ENCODE measurements at regions not wholly inside any gene's neighbourhood (a gene's known extent, or its start where the extent isn't known, plus 50 kb on each side); places are given as distances from the start of the nearest gene placed in this dataset.

DNA sequence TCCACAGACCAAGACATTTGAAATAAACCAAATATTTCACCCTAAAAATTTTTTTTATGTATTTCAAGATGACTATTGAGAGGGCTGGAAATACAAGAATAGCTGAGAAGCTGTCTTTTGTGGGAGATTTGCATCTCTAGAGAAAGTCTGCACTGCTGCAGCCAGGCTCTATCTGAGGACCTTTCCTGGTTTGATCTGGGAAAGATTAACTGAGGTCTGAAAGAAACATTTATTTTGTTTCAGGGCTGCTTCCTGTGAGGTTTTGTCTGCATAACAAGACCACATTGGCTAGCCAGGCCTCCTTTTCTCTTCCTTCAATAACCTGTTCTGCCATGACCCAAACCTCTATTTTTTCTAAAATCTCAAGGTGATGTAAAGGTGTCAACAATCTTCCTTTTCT is 117.5 kb upstream of the ARHGEF26 start:
- H3K23ac ChIP-seq (ENCODE audit: low read length), result no peak overlapping the region
- H3K9ac ChIP-seq (ENCODE audit: low read length), result no peak overlapping the region
- no peak overlapping the region for H2BK5ac ChIP-seq (ENCODE audit: low read depth, low read length, poor library complexity)
- DNase-seq, result no peak
- no peak overlapping the region for H3K14ac ChIP-seq (ENCODE audit: low read length)
- H3K27ac ChIP-seq (ENCODE audit: low read depth, low read length), result no peak overlapping the region
- H3K9me3 ChIP-seq (ENCODE audit: insufficient read depth, low read depth, low read length), result no peaks in the 10 kb centered on the region
- H3K36me3 ChIP-seq (ENCODE audit: control insufficient read depth in 1 of 2, insufficient read depth in 2 of 2, low read length in 2 of 2), result no peaks in the 10 kb centered on the region
- no peak overlapping the region for H2BK120ac ChIP-seq (ENCODE audit: insufficient read depth, low read length, poor library complexity)
- H3K4ac ChIP-seq (ENCODE audit: low read depth, low read length), result no peak overlapping the region
- no peak overlapping the region for H3K18ac ChIP-seq (ENCODE audit: low read length)
- H3K79me2 ChIP-seq (ENCODE audit: control insufficient read depth, insufficient read depth, low read length, poor library complexity), result no peaks in the 10 kb centered on the region
- H3K79me1 ChIP-seq (ENCODE audit: low read length), result no peaks in the 10 kb centered on the region
- H4K91ac ChIP-seq (ENCODE audit: low read depth, low read length), result no peak overlapping the region
- H3K27me3 ChIP-seq (ENCODE audit: insufficient read depth, low read length), result no peaks in the 10 kb centered on the region
- no peaks in the 10 kb centered on the region for H3K4me1 ChIP-seq (ENCODE audit: control insufficient read depth in 1 of 2, insufficient read depth in 2 of 2, low read length in 2 of 2)
- H2AFZ ChIP-seq (ENCODE audit: insufficient read depth, low read length, poor library complexity), result no peak overlapping the region
- no peak overlapping the region for H4K12ac ChIP-seq (ENCODE audit: low read depth, low read length)
- no peak overlapping the region for H2AK5ac ChIP-seq (ENCODE audit: low read length)
- H3K4me3 ChIP-seq (ENCODE audit: low read depth, low read length), result no peak overlapping the region
- H2BK12ac ChIP-seq (ENCODE audit: low read length), result no peak overlapping the region
- H4K8ac ChIP-seq (ENCODE audit: low read depth, low read length), result no peak overlapping the region
- no peak overlapping the region for H3K4me2 ChIP-seq (ENCODE audit: low read length)

DNA sequence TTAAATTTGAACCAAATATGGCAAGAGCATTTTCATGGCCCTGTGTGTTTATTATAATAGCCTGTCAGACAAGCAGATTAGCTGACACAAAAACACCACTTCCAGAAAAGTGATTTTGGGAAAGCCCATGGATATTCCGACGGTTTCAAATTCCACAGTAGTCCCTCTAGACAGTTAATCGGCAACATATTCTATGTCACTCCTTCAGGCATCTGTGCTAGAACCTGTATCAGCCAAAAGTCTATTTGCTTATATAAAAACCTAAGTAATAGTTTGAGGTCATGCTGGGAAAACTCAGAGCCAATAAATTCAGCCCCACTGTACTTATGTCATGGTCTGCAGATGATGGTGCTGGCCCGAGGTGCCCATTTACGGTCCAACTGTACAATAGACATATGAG is 110.2 kb upstream of the ARHGEF26 start:
- H2BK5ac ChIP-seq (ENCODE audit: low read depth, low read length, poor library complexity), result no peak overlapping the region
- H3K9me3 ChIP-seq (ENCODE audit: insufficient read depth, low read depth, low read length), result no peaks in the 10 kb centered on the region
- H3K18ac ChIP-seq (ENCODE audit: low read length), result no peak overlapping the region
- H2AK5ac ChIP-seq (ENCODE audit: low read length), result no peak overlapping the region
- no peak overlapping the region for H3K23ac ChIP-seq (ENCODE audit: low read length)
- no peak overlapping the region for H3K4me3 ChIP-seq (ENCODE audit: low read depth, low read length)
- H3K4me1 ChIP-seq (ENCODE audit: control insufficient read depth in 1 of 2, insufficient read depth in 2 of 2, low read length in 2 of 2), result no peaks in the 10 kb centered on the region
- H3K14ac ChIP-seq (ENCODE audit: low read length), result no peak overlapping the region
- no peaks in the 10 kb centered on the region for H3K79me2 ChIP-seq (ENCODE audit: control insufficient read depth, insufficient read depth, low read length, poor library complexity)
- WGBS (ENCODE audit: extremely low coverage, insufficient coverage, insufficient read length), result no CpG with 5 or more reads among the region's 5 CpGs
- no peak overlapping the region for H2AFZ ChIP-seq (ENCODE audit: insufficient read depth, low read length, poor library complexity)
- H4K12ac ChIP-seq (ENCODE audit: low read depth, low read length), result no peak overlapping the region
- H2BK12ac ChIP-seq (ENCODE audit: low read length), result no peak overlapping the region
- no peak overlapping the region for H3K4me2 ChIP-seq (ENCODE audit: low read length)
- H2BK120ac ChIP-seq (ENCODE audit: insufficient read depth, low read length, poor library complexity), result no peak overlapping the region
- H3K9ac ChIP-seq (ENCODE audit: low read length), result no peak overlapping the region
- H3K27ac ChIP-seq (ENCODE audit: low read depth, low read length), result no peak overlapping the region
- no peaks in the 10 kb centered on the region for H3K79me1 ChIP-seq (ENCODE audit: low read length)
- no peaks in the 10 kb centered on the region for H3K36me3 ChIP-seq (ENCODE audit: control insufficient read depth in 1 of 2, insufficient read depth in 2 of 2, low read length in 2 of 2)
- no peak overlapping the region for H3K4ac ChIP-seq (ENCODE audit: low read depth, low read length)
- H4K91ac ChIP-seq (ENCODE audit: low read depth, low read length), result no peak overlapping the region
- no peak overlapping the region for H4K8ac ChIP-seq (ENCODE audit: low read depth, low read length)
- no peak for DNase-seq
- no peaks in the 10 kb centered on the region for H3K27me3 ChIP-seq (ENCODE audit: insufficient read depth, low read length)

DNA sequence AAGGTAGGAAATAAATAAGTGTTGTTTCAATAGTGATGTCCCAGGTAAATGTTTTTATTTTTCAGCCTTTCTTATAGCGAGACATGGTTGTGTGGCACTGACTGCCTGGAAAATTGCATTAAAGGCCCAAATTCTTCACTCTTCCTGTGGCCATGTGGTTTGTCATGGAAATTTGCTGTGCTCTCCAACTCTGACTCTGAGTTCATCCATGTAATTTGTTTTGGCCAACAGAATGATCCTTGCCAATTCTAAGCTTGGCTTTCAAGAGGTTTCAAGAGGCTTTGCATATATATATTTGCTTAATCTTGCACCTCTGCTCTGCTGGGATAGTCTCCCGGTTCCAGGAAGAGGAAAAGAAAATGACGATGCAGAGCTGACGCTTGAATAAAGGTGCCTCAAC is 107.5 kb upstream of the ARHGEF26 start:
- H3K79me2 ChIP-seq (ENCODE audit: control insufficient read depth, insufficient read depth, low read length, poor library complexity), result no peaks in the 10 kb centered on the region
- H2BK5ac ChIP-seq (ENCODE audit: low read depth, low read length, poor library complexity), result no peak overlapping the region
- no peak overlapping the region for H3K9ac ChIP-seq (ENCODE audit: low read length)
- no peak overlapping the region for H3K23ac ChIP-seq (ENCODE audit: low read length)
- no peak overlapping the region for H3K14ac ChIP-seq (ENCODE audit: low read length)
- no peak overlapping the region for H3K27ac ChIP-seq (ENCODE audit: low read depth, low read length)
- no peak overlapping the region for H2BK120ac ChIP-seq (ENCODE audit: insufficient read depth, low read length, poor library complexity)
- no peaks in the 10 kb centered on the region for H3K27me3 ChIP-seq (ENCODE audit: insufficient read depth, low read length)
- no peak overlapping the region for H4K91ac ChIP-seq (ENCODE audit: low read depth, low read length)
- H3K4ac ChIP-seq (ENCODE audit: low read depth, low read length), result no peak overlapping the region
- H3K79me1 ChIP-seq (ENCODE audit: low read length), result no peaks in the 10 kb centered on the region
- no peak overlapping the region for H3K18ac ChIP-seq (ENCODE audit: low read length)
- H3K4me2 ChIP-seq (ENCODE audit: low read length), result no peak overlapping the region
- H3K36me3 ChIP-seq (ENCODE audit: control insufficient read depth in 1 of 2, insufficient read depth in 2 of 2, low read length in 2 of 2), result no peaks in the 10 kb centered on the region
- H2BK12ac ChIP-seq (ENCODE audit: low read length), result no peak overlapping the region
- H3K9me3 ChIP-seq (ENCODE audit: insufficient read depth, low read depth, low read length), result no peaks in the 10 kb centered on the region
- no peak overlapping the region for H2AK5ac ChIP-seq (ENCODE audit: low read length)
- no peak overlapping the region for H3K4me3 ChIP-seq (ENCODE audit: low read depth, low read length)
- no peaks in the 10 kb centered on the region for H3K4me1 ChIP-seq (ENCODE audit: control insufficient read depth in 1 of 2, insufficient read depth in 2 of 2, low read length in 2 of 2)
- no peak for DNase-seq
- no CpG with 5 or more reads among the region's 4 CpGs for WGBS (ENCODE audit: extremely low coverage, insufficient coverage, insufficient read length)
- H4K12ac ChIP-seq (ENCODE audit: low read depth, low read length), result no peak overlapping the region
- H4K8ac ChIP-seq (ENCODE audit: low read depth, low read length), result no peak overlapping the region
- no peak overlapping the region for H2AFZ ChIP-seq (ENCODE audit: insufficient read depth, low read length, poor library complexity)

DNA sequence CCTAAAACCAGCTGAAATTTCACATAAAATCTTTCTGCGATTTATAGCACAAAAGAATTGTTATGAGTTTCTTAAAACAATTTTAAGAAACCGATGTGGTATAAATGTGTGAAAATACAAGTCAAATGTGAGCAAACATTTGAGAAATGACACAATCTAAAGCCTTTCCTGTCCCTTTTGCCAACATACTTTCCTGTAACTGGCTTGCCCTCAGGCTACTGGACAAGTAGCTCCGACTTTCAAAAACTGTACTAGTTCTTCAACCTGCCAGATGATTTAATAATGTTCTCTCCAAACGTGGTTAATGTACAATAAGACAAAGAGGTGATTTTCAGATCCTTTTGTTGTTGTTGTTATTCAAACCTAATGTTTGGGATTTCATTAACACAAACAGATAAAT is 105.9 kb upstream of the ARHGEF26 start:
- Histone ChIP-seq H3K4me2 (ENCODE audit: low read length) (no peak overlapping the region), H3K9me3 (ENCODE audit: insufficient read depth, low read depth, low read length) (no peaks in the 10 kb centered on the region), H4K91ac (ENCODE audit: low read depth, low read length) (no peak overlapping the region), H3K9ac (ENCODE audit: low read length) (no peak overlapping the region), H3K23ac (ENCODE audit: low read length) (no peak overlapping the region), H3K36me3 (ENCODE audit: control insufficient read depth in 1 of 2, insufficient read depth in 2 of 2, low read length in 2 of 2) (no peaks in the 10 kb centered on the region), H2AK5ac (ENCODE audit: low read length) (no peak overlapping the region), H3K27me3 (ENCODE audit: insufficient read depth, low read length) (no peaks in the 10 kb centered on the region), H3K4me1 (ENCODE audit: control insufficient read depth in 1 of 2, insufficient read depth in 2 of 2, low read length in 2 of 2) (no peaks in the 10 kb centered on the region), H3K79me2 (ENCODE audit: control insufficient read depth, insufficient read depth, low read length, poor library complexity) (no peaks in the 10 kb centered on the region), H3K79me1 (ENCODE audit: low read length) (no peaks in the 10 kb centered on the region), H2AFZ (ENCODE audit: insufficient read depth, low read length, poor library complexity) (no peak overlapping the region), H4K12ac (ENCODE audit: low read depth, low read length) (no peak overlapping the region), H3K18ac (ENCODE audit: low read length) (no peak overlapping the region), H2BK120ac (ENCODE audit: insufficient read depth, low read length, poor library complexity) (no peak overlapping the region), H2BK5ac (ENCODE audit: low read depth, low read length, poor library complexity) (no peak overlapping the region), H2BK12ac (ENCODE audit: low read length) (no peak overlapping the region), H4K8ac (ENCODE audit: low read depth, low read length) (no peak overlapping the region), H3K4ac (ENCODE audit: low read depth, low read length) (no peak overlapping the region), H3K27ac (ENCODE audit: low read depth, low read length) (no peak overlapping the region), H3K14ac (ENCODE audit: low read length) (no peak overlapping the region), H3K4me3 (ENCODE audit: low read depth, low read length) (no peak overlapping the region)
- DNase-seq, result peak; percentile 23 to 59
- no CpG with 5 or more reads among the region's 4 CpGs for WGBS (ENCODE audit: extremely low coverage, insufficient coverage, insufficient read length)

Data from trophoblast cell (in vitro differentiated cells and primary cell).